CD4-positive, alpha-beta T cell (primary cell): ENCODE measurements at regions not wholly inside any gene's neighbourhood (a gene's known extent, or its start where the extent isn't known, plus 50 kb on each side); places are given as distances from the start of the nearest gene placed in this dataset.

Source experiments
- ATAC-seq: fragments of 200-7000 bp; cut with Tn5 transposase; one replicate; pipeline ENCODE4 v1.10.0; 2022; ENCODE audit warnings: mild to moderate bottlenecking; ENCODE audit not compliant: poor library complexity
- CTCF ChIA-PET: fragments of 350-600 bp; sonication (Branson Sonifier 250); formaldehyde crosslinking; loops from one replicate; lab custom pipeline; 2021; ENCODE audit warnings: antibody characterized with exemption, inconsistent platforms; lab: Charles Lee
- POLR2A ChIA-PET: fragments of 350-600 bp; sonication (Branson Sonifier 250); formaldehyde crosslinking; loops from one replicate; lab custom pipeline; 2021; ENCODE audit warnings: antibody characterized with exemption, inconsistent platforms; lab: Charles Lee
- DNase-seq, 14 experiments: peaks; one replicate each; pipeline ENCODE4 v3.0.0-alpha.2; 2013 to 2020; ENCODE audit warnings: mixed read lengths in 2 of 14
- H3K27ac ChIP-seq, 2 donors: one replicate each; pipeline versions ENCODE4 v1.5.1 to v1.7.0; 2013; ENCODE audit warnings: low read length in 2 of 2, low read depth in 1 of 2, mild to moderate bottlenecking in 1 of 2
- H3K27me3 ChIP-seq, 2 experiments: 1 replicate in 1 of 2; 2 replicates in 1 of 2; pipeline versions ENCODE4 v1.6.1 to v1.7.0; 2013; ENCODE audit warnings: low read length in 2 of 2, control low read depth in 1 of 2, mild to moderate bottlenecking in 1 of 2, moderate library complexity in 1 of 2; ENCODE audit not compliant: insufficient read depth in 2 of 2, control insufficient read depth in 1 of 2
- H3K36me3 ChIP-seq: one replicate; pipeline ENCODE4 v1.6.1; 2013; ENCODE audit warnings: low read length, control low read depth; ENCODE audit not compliant: insufficient read depth
- H3K4me1 ChIP-seq: one replicate; pipeline ENCODE4 v1.6.1; 2013; ENCODE audit warnings: low read length, control low read depth; ENCODE audit not compliant: insufficient read depth
- H3K4me3 ChIP-seq: one replicate; pipeline ENCODE4 v1.5.1; 2013; ENCODE audit warnings: mild to moderate bottlenecking, low read length, moderate library complexity
- H3K9me3 ChIP-seq, 2 experiments: 1 replicate in 1 of 2; 2 replicates in 1 of 2; pipeline versions ENCODE4 v1.6.1 to v1.7.0; 2013; ENCODE audit warnings: low read length in 2 of 2, mild to moderate bottlenecking in 2 of 2, control low read depth in 1 of 2, moderate library complexity in 1 of 2; ENCODE audit not compliant: control insufficient read depth in 1 of 2, insufficient read depth in 1 of 2
- H3K27ac Mint-ChIP-seq: one replicate; pipeline ENCODE4 v1.8.0; 2020; ENCODE audit warnings: mixed read lengths
- H3K27me3 Mint-ChIP-seq: one replicate; pipeline ENCODE4 v1.8.0; 2021; ENCODE audit warnings: mixed read lengths
- H3K36me3 Mint-ChIP-seq: one replicate; pipeline ENCODE4 v1.8.0; 2021; ENCODE audit warnings: low read depth, mixed read lengths
- H3K4me1 Mint-ChIP-seq: one replicate; pipeline ENCODE4 v1.8.0; 2021; ENCODE audit warnings: low read depth, mixed read lengths
- H3K4me3 Mint-ChIP-seq: one replicate; pipeline ENCODE4 v1.8.0; 2020; ENCODE audit warnings: mild to moderate bottlenecking, mixed read lengths
- H3K9me3 Mint-ChIP-seq: one replicate; pipeline ENCODE4 v1.8.0; 2020; ENCODE audit warnings: mixed read lengths
- intact Hi-C, 2 experiments: fragments of 100-400 bp; cut with DNase I in 1 of 2; cut with micrococcal nuclease in 1 of 2; formaldehyde crosslinking; loops; one replicate each; pipeline versions ENCODE4 v1.15.1 to v1.9.0; 2023 to 2025; cut with DNase I, micrococcal nuclease
- TF ChIP-seq, protein P1 (sequence below): fragments of 200-600 bp; IDR thresholded peaks from one replicate; pipeline ENCODE4 v1.8.0; 2022; ENCODE audit warnings: antibody characterized with exemption, mild to moderate bottlenecking

DNA sequence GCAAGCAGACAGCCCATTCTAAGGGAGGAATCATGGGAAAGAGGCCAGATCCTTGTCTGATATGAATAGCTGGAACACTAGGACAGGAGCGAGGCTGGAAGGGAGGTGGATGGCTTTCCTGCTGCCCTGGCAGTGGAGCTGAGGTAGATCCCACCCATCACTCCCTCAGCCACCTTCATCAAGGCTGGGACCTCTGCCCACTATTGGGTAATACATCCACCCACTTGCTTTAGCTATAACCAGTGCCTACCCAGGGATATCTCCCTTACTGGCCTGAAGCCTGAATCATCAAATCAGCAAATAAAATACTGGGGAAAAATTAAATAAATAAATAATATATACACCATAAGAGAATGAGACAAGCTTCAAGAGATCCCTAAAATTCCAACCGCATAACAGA is 183.2 kb upstream of the KYNU start:
- Mint-ChIP-seq H3K4me1 (no peaks in the 10 kb centered on the region), H3K4me3 (no peak overlapping the region), H3K36me3 (no peaks in the 10 kb centered on the region), H3K9me3 (peaks cover 7% of the 10 kb centered on the region), H3K27me3 (no peaks in the 10 kb centered on the region), H3K27ac (no peak overlapping the region)
- POLR2A ChIA-PET, result no interaction called here
- DNase-seq, result no peak
- Histone ChIP-seq H3K4me1 (no peaks in the 10 kb centered on the region), H3K27me3 (no peaks in the 10 kb centered on the region), H3K9me3 (no peaks in the 10 kb centered on the region), H3K4me3 (no peak overlapping the region), H3K27ac (no peak overlapping the region), H3K36me3 (no peaks in the 10 kb centered on the region)
- intact Hi-C loops, result no loop called here
- no peak for ATAC-seq
- TF ChIP-seq, protein P1, sequence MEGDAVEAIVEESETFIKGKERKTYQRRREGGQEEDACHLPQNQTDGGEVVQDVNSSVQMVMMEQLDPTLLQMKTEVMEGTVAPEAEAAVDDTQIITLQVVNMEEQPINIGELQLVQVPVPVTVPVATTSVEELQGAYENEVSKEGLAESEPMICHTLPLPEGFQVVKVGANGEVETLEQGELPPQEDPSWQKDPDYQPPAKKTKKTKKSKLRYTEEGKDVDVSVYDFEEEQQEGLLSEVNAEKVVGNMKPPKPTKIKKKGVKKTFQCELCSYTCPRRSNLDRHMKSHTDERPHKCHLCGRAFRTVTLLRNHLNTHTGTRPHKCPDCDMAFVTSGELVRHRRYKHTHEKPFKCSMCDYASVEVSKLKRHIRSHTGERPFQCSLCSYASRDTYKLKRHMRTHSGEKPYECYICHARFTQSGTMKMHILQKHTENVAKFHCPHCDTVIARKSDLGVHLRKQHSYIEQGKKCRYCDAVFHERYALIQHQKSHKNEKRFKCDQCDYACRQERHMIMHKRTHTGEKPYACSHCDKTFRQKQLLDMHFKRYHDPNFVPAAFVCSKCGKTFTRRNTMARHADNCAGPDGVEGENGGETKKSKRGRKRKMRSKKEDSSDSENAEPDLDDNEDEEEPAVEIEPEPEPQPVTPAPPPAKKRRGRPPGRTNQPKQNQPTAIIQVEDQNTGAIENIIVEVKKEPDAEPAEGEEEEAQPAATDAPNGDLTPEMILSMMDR, result no peak
- CTCF ChIA-PET, result no interaction called here

DNA sequence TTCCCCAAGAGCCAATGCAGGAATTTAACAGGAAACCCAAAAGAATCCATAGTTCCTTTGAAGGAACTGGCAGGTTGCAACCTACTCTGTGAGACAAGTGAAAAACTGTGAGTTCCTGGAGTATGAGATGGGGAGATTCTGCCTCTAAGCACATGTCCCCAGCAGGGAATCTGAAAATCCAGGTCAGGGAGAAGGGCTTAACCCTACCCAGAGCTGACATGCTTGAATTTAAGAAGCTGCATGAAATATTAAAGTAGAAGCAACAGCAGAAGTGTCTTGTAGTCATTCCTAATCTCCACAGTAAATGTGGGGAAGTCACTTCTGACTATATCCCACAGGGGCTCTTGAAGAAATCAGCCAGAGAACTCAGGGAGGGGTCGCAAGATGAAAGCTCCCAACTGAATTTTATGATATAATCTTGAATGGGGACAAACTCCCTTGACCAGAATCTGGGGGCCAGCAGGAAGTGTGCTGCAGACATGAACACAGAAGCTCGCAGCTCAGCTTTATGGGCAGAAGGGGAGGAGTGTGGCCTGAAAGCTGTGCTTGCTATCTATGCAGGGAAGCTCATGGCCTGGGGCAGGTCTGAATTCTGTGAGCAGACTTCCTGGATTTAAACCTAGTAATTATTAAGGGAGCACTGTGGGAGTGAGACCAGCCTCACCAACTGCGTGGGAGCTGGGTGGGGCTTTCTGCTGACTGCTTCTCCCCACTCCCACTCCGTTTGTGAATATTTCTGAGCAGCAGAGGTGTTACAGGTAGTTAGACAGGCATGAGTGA is 184.1 kb upstream of the KYNU start:
- H3K36me3 Mint-ChIP-seq, result no peaks in the 10 kb centered on the region
- Histone ChIP-seq H3K9me3 (no peaks in the 10 kb centered on the region), H3K4me3 (no peak overlapping the region), H3K27ac (no peak overlapping the region), H3K36me3 (no peaks in the 10 kb centered on the region), H3K27me3 (no peaks in the 10 kb centered on the region), H3K4me1 (no peaks in the 10 kb centered on the region)
- ChIA-PET CTCF (no interaction called here), POLR2A (no interaction called here)
- TF ChIP-seq, protein P1, result no peak
- H3K4me3 Mint-ChIP-seq, result no peak overlapping the region
- DNase-seq (no peak), ATAC-seq (no peak)
- no peak overlapping the region for H3K27ac Mint-ChIP-seq
- intact Hi-C loops, result no loop called here
- no peaks in the 10 kb centered on the region for H3K27me3 Mint-ChIP-seq
- H3K9me3 Mint-ChIP-seq, result peaks cover 2% of the 10 kb centered on the region
- H3K4me1 Mint-ChIP-seq, result no peaks in the 10 kb centered on the region

DNA sequence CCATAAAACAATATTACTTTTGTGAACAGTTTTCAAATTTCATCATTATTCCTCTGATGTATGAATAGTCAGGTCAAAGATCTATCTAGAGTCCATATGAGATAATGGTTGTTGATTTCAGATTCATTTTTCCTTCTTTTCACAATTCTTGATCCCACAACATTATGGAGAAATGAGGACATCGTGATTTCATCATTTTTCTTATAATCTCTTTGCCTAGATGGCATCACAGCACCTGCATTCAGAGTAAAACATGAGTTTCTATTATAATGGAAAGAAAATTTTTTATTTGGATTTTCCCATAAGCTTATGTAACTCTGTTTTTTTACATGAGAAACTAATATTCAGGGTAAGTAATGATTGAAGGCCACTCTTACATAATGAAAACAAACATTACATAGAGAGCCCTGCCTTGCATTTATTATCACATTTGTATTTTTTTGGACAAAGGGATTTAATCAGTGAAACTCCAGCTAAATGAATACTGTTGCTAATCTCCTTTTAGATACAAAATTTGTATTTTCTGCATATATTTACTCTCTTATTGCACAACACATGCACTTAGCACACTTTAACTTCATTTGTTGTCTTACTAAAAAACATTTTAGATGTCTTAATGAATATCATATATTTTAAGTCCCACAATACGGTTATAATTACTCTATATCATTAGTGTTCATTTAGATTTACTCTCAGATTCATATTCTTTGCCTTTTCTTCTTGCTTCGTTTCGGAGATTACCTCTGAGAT is 188.4 kb upstream of the KYNU start:
- CTCF ChIA-PET, result no interaction called here
- intact Hi-C loops, result no loop called here
- POLR2A ChIA-PET, result no interaction called here
- Histone ChIP-seq H3K27me3 (no peaks in the 10 kb centered on the region), H3K36me3 (no peaks in the 10 kb centered on the region), H3K9me3 (peaks cover 0 to 3% of the 10 kb centered on the region in 2 experiments), H3K4me1 (no peaks in the 10 kb centered on the region), H3K27ac (no peak overlapping the region), H3K4me3 (no peak overlapping the region)
- Mint-ChIP-seq H3K27me3 (no peaks in the 10 kb centered on the region), H3K4me1 (no peaks in the 10 kb centered on the region), H3K36me3 (no peaks in the 10 kb centered on the region), H3K27ac (no peak overlapping the region), H3K4me3 (no peak overlapping the region), H3K9me3 (no peaks in the 10 kb centered on the region)
- TF ChIP-seq, protein P1, result no peak
- ATAC-seq (no peak), DNase-seq (no peak)
